A673 (cell line): ENCODE measurements at regions not wholly inside any gene's neighbourhood (a gene's known extent, or its start where the extent isn't known, plus 50 kb on each side); places are given as distances from the start of the nearest gene placed in this dataset.

Experiments used
- BruUV-seq: library from RNA; stranded (reverse); fragments of 400-500 nt; replicated peaks from 2 replicates; lab custom pipeline; 2021; lab: Mats Ljungman, UMichigan
- CTCF ChIA-PET: fragments of 300-600 bp; sonication (Branson Sonifier 250); formaldehyde crosslinking; loops from one replicate; lab custom pipeline; 2022; ENCODE audit warnings: antibody characterized with exemption; lab: Charles Lee
- POLR2A ChIA-PET: fragments of 300-600 bp; sonication (Branson Sonifier 250); formaldehyde crosslinking; loops from one replicate; lab custom pipeline; 2022; ENCODE audit warnings: antibody characterized with exemption; ENCODE audit not compliant: low non-redundant PET; lab: Charles Lee
- DNase-seq: peaks from one replicate; pipeline ENCODE4 v3.0.0-alpha.2; 2015; ENCODE audit warnings: low spot score
- H3K27ac ChIP-seq: fragments of 200-600 bp; sonication (generic); 2 replicates; pipeline ENCODE4 v1.5.1; 2016; ENCODE audit warnings: mixed run types, low read depth, mild to moderate bottlenecking, mixed read lengths, antibody characterized with exemption, low read length; ENCODE audit not compliant: poor library complexity, severe bottlenecking
- H3K27me3 ChIP-seq: fragments of 200-600 bp; sonication (generic); replicated peaks from 2 replicates; pipeline ENCODE4 v1.6.1; 2017; ENCODE audit warnings: mixed run types, low read depth, mild to moderate bottlenecking, mixed read lengths, antibody characterized with exemption, low read length; ENCODE audit not compliant: insufficient read depth, poor library complexity
- H3K36me3 ChIP-seq: fragments of 200-600 bp; sonication (generic); 2 replicates; pipeline ENCODE4 v1.6.1; 2016; ENCODE audit warnings: mixed run types, mild to moderate bottlenecking, mixed read lengths, antibody characterized with exemption, low read length; ENCODE audit not compliant: insufficient read depth, poor library complexity, severe bottlenecking
- H3K4me1 ChIP-seq: fragments of 200-600 bp; sonication (generic); 2 replicates; pipeline ENCODE4 v1.6.1; 2017; ENCODE audit warnings: mixed run types, mild to moderate bottlenecking, mixed read lengths, antibody characterized with exemption, low read length; ENCODE audit not compliant: insufficient read depth, poor library complexity, severe bottlenecking
- H3K4me3 ChIP-seq: fragments of 200-600 bp; sonication (generic); 2 replicates; pipeline ENCODE4 v1.5.1; 2016; ENCODE audit warnings: low read depth, mixed run types, mild to moderate bottlenecking, mixed read lengths, low read length; ENCODE audit not compliant: poor library complexity, severe bottlenecking
- H3K9me3 ChIP-seq: fragments of 200-600 bp; sonication (generic); 2 replicates; pipeline ENCODE4 v1.6.1; 2016; ENCODE audit warnings: mixed run types, low read depth, mild to moderate bottlenecking, mixed read lengths, antibody characterized with exemption, low read length; ENCODE audit not compliant: poor library complexity, severe bottlenecking
- EZH2 ChIP-seq: fragments of 200-600 bp; sonication (generic); IDR thresholded peaks from 2 replicates; pipeline ENCODE4 v1.6.1; 2017; ENCODE audit warnings: borderline replicate concordance, low read depth, mild to moderate bottlenecking, mixed read lengths, antibody characterized with exemption, low read length; ENCODE audit not compliant: poor library complexity, severe bottlenecking
- intact Hi-C: fragments of 100-400 bp; cut with micrococcal nuclease; formaldehyde crosslinking; loops from one replicate; pipeline ENCODE4 v1.10.0; 2022; ENCODE audit not compliant: unreplicated experiment
- TF ChIP-seq, protein P1 (sequence below): fragments of 300-800, 200-600 bp; sonication (generic); conservative IDR thresholded peaks from 2 replicates; pipeline ENCODE4 v1.5.1; 2017; ENCODE audit warnings: low read depth, mild to moderate bottlenecking, antibody characterized with exemption, low read length, moderate library complexity, mixed read lengths

DNA sequence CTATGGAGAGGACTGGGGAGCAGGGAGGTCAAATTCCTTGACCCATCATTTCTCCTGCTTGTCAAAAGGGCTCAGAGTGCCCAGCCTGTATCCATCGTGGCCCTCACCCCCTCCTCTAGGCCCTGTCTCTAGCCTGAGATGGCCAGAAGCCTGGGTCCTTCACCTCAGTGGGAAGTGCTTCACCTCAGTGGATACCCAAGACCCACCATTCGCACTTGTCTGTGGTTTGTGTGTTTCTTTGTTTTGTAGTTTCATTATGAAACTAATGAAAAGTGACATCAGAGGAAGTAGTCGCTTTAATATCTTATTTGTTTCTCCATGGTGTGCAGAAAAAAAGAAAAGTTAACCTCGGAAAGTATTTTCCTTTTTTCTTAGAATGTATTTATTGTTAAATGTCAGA is 194.0 kb upstream of the CADM1 start:
- no TSS peak for BruUV-seq
- TF ChIP-seq, protein P1, sequence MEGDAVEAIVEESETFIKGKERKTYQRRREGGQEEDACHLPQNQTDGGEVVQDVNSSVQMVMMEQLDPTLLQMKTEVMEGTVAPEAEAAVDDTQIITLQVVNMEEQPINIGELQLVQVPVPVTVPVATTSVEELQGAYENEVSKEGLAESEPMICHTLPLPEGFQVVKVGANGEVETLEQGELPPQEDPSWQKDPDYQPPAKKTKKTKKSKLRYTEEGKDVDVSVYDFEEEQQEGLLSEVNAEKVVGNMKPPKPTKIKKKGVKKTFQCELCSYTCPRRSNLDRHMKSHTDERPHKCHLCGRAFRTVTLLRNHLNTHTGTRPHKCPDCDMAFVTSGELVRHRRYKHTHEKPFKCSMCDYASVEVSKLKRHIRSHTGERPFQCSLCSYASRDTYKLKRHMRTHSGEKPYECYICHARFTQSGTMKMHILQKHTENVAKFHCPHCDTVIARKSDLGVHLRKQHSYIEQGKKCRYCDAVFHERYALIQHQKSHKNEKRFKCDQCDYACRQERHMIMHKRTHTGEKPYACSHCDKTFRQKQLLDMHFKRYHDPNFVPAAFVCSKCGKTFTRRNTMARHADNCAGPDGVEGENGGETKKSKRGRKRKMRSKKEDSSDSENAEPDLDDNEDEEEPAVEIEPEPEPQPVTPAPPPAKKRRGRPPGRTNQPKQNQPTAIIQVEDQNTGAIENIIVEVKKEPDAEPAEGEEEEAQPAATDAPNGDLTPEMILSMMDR: no peak
- TF ChIP-seq EZH2: no peak
- Histone ChIP-seq H3K36me3 (no peaks in the 10 kb centered on the region), H3K27me3 (no peaks in the 10 kb centered on the region), H3K4me1 (no peaks in the 10 kb centered on the region), H3K27ac (no peak overlapping the region), H3K9me3 (no peaks in the 10 kb centered on the region), H3K4me3 (no peak overlapping the region)
- CTCF ChIA-PET: no interaction called here
- POLR2A ChIA-PET: interaction anchor here (0.6 kb wide), 1 partner anchor 1780 kb away, joined by 3 read pairs; no protein-coding TSS in a partner anchor
- no peak for DNase-seq
- intact Hi-C loops: no loop called here

DNA sequence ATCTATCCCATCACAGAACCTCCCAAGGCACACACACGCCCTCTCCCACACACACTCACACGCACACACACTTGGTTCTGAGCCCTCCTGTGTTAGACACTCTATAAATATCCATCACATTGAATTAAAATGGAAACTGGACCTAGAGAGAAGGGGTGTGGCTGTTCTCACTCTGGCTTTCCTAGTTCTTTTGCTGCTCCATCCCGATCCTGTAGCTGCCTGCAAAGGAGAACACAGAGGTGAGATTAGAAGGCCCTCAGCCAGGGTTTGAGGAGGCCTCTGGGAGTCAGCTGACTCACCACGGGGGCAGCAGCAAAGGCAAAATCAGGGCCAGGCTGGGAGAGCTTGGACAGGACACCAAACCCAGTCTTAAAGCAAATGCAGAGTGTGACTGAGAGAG is 192.3 kb upstream of the CADM1 start:
- no TSS peak for BruUV-seq

DNA sequence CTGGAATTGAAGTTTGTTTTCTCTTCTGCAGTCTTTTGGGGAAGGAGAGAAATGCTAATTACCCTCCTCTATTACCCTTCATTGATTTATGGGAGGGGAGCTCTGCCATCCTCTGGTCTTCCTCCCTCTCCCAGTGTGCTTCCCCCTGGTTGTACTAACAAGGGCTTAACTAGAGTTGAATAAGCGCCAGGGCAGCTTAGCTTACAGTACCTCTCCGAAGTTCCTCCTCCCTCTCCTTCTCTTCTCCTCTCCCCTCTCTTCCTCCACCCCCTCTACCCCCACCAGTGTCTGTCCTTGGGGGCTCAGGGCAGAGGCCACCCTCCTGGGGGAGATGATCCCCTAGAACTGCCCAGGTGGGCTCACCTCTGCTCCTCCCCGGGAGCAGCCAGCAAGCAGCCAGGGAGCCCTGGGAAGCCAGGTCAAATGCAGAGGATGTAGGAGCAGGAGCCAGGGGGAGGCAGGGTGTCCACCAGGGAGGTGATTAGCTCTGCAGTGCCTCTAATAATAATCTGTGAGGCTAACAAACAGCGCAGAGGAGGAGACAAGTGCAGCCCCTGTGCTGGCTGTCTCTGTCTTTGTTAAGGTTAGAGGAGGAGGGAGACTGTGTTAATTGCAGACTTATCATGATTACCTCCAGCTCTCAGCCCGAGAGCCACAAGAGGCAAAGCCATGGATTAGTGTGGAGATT is 191.6 kb upstream of the CADM1 start:
- Histone ChIP-seq H3K4me3 (no peak overlapping the region), H3K27me3 (no peaks in the 10 kb centered on the region), H3K9me3 (no peaks in the 10 kb centered on the region), H3K36me3 (no peaks in the 10 kb centered on the region), H3K27ac (no peak overlapping the region), H3K4me1 (no peaks in the 10 kb centered on the region)
- intact Hi-C loops: no loop called here
- CTCF ChIA-PET: no interaction called here
- no peak for DNase-seq
- POLR2A ChIA-PET: no interaction called here
- BruUV-seq: no TSS peak
- TF ChIP-seq EZH2: no peak
- TF ChIP-seq, protein P1: no peak

More for the DNA sequence above, 192.3 kb upstream of the CADM1 start:
- H3K4me3 ChIP-seq: no peak overlapping the region
- DNase-seq: no peak
- CTCF ChIA-PET: no interaction called here
- H3K27ac ChIP-seq: no peak overlapping the region
- POLR2A ChIA-PET: no interaction called here
- no peaks in the 10 kb centered on the region for H3K9me3 ChIP-seq
- intact Hi-C loops: no loop called here
- TF ChIP-seq EZH2: no peak
- no peaks in the 10 kb centered on the region for H3K27me3 ChIP-seq
- no peaks in the 10 kb centered on the region for H3K36me3 ChIP-seq
- no peaks in the 10 kb centered on the region for H3K4me1 ChIP-seq

DNA sequence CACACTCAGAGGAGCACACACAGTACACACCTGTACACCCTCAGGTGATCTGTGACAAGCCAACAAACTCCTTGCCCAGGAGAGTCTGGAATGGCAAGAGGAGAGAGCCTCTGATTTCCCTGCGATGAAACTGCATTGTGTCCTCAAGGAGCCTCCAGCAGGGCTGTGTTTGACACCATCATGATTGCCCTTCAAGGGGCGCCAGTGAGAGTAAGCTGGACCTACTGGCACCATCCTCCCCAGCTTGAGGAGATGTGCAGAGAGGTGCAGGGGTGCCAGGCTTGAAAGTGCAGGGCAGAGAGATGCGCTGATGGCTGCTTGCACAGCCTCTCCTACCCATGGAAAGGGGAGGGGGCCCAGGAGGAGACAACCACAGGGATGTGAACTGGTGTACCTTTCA is 188.8 kb upstream of the CADM1 start:
- CTCF ChIA-PET: no interaction called here
- no peak overlapping the region for H3K4me3 ChIP-seq
- intact Hi-C loops: no loop called here
- no TSS peak for BruUV-seq
- no peaks in the 10 kb centered on the region for H3K36me3 ChIP-seq
- POLR2A ChIA-PET: no interaction called here
- no peak overlapping the region for H3K27ac ChIP-seq
- TF ChIP-seq EZH2: no peak
- TF ChIP-seq, protein P1: no peak
- no peaks in the 10 kb centered on the region for H3K27me3 ChIP-seq
- H3K4me1 ChIP-seq: no peaks in the 10 kb centered on the region
- DNase-seq: no peak
- no peaks in the 10 kb centered on the region for H3K9me3 ChIP-seq
